ENCODE measurements at regions not wholly inside any gene's neighbourhood (a gene's known extent, or its start where the extent isn't known, plus 50 kb on each side); places are given as distances from the start of the nearest gene placed in this dataset.
"Not testable (repeated sequence)": the region's sequence is repeated elsewhere in the genome, so short reads cannot be mapped to it uniquely, and the experiment has no call there.

DNA sequence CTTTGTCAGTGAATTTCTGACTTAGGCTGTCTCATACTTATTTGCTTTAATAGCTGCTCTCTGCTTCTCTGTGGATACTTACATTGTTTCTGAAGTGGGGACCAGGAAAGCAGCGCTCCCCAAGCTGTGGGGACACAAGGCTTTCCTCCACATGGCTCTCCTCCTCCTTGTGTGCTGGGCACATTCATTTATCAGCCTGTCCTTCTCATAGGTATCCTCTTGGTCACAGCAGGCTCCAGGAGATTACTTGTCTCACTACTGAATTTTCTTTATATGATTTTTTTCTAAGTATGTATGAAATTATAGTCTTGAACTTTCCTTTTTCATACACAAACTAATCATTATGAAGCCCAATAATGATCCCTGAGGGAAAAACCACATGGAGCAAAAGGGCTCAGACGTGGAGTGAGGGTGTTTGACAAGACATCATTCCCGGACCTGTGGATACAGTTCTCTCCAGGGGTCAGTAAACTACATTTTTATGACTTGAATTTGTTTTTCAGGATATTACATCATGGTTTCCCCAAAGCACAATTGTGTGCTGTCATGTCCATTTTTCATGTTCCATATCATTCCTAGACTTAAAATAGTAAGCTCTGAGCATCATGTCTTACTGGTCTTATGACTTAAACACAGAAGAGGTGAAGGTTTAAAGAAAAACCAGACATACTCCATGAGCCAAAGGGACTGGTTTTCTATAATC, 234.5 kb downstream of the PCSK1 start:
- no peak for DNase-seq

DNA sequence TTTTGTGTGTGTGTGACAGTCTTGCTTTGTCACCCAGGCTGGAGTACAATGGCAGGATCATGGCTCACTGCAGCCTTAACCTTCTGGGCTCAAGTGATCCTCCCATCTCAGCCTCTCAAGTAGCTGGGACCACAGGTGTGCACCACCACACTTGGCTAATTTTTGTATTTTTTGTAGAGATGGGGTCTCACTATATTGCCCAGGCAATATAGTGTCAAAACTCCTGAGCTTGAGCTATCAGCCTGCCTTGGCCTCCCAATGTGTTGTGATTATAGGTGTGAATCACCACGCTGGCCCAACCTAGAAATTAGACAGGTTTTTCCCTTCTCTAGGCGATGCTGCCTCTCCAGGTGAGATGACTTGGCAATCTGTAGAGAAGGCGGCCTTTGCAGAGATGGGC, 235.3 kb downstream of the PCSK1 start:
- DNase-seq: not testable (repeated sequence)

DNA sequence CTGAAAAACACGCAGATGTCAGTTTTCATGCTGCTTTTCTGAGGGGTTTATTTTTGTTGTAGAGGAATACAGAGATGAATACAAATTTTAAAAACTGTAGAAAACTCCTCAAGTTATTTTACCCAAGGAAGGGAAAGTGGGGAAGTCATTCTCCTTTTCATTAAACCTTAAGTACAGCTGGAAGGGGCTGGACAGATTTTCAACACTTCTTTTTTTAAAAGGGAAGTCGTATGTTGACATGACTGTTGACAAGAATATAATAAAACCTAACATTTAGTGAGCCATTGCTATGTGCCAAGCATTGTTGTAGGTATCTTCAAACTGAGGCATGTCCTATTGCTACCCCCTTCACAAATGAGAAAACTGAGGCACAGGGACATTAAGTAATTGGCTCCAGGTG, 235.7 kb upstream of the ELL2 start:
- no peak for DNase-seq

DNA sequence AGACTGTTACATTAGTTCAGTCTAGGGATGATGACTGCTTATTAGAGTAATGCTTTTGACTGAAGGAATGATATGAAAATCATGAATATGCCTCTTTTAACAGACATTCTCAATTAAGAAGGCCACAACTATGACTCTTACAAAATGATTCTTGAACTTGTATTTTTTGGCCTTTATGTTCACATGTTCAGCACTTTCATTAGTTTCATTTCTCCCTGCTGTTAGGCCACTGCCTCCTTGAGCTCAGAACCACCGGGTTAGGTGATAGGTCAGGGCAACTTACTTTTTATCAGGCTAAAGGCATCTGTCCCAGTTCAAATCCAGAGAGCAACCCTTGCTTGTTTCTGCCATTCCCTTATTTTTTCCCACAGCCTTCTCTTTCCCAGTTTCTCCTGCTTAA, 235.2 kb upstream of the ELL2 start:
- DNase-seq: no peak

DNA sequence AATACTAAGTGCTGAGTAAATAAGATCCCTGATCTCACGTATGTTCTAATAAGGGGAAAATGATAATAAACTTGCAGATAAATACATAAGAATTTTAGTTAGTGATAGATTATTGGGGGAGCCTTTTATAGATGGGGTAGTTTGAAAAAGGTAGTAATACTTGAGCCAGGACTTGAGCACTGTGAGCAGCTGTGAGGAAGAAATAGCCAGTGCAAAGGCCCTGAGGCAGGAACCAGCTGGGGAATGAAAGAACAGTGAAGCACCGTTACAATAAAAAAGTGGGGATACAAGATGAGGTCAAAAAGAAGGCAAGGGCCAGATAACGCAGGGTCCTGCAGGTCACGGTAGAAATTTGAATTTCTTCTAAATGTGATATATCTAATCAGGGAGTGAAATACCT, 234.8 kb upstream of the ELL2 start:
- no peak for DNase-seq

DNA sequence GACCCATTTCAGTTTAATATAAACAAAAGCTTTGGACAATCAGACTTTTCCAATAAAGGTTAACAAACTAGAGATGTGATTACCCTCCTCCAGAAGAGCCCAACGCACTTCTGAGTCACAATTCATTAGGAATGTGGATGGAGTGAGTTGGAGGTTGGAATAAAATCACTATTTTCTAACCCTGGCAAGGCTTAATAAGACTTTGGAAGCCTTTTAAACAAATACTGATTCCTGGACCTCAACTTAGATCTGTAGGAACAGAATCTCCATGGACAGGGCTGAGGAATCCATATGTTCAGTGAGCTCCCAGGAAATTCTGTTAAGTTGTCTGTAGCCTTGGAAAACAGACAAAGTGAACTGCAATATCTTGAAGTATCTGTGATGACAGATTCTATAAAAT, 233.5 kb upstream of the ELL2 start:
- DNase-seq: no peak

DNA sequence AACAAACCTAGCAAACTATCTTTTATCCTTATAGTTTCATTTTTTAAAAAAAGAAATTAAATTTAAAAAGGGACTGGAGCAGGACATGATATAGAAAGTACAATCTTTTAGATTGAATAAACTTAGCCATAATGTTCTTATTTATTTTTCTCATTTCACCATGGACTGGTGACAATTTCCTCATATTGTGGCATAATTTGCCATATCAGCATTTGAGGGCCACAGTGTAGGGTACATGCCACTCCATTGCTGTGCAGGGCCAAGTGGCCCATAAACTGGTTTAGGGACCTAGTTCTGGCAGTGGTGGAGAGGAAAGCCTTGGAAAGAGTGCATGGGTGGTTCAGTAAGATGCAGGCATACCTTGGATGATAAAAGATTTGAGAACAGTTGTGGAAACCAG, 232.9 kb upstream of the ELL2 start:
- DNase-seq: no peak

DNA sequence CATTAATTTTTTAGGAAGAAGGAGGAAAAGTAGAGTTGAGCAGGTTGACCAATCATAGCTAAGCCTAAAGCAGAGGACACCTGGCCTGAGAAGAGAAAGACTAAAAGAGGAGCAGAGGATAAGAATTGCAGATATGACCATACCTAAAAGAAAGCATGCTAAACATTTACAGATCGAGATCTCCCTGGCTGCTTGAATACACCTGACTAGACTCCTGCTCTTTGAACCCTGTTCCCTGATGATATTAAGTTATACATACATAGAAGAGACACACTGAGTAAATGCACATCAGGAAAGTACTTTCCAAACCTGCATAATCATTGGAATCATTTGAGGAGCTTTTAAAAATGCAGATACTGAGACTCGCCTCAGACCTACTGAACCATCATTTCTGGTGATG, 232.3 kb upstream of the ELL2 start:
- no peak for DNase-seq

DNA sequence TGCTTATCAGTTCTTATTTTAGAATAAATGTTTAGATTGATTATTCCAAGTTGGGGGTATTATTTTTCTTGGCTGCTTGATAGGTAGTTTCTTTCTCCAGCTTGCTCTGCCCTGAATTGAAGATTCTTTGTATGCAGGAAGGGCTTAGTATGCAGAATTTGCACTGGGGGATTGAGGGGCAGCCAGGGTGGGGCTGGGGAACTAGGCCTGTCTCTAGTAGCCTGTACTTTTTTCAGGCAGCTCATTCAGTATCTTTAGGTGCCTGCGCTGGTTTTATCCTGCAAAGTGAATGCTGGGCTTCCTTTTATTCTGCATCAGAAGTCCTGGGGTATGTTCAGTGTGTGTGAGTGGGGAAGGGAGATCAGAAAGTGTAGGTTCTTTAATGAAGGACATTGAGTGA, 228.3 kb upstream of the ELL2 start:
- no peak for DNase-seq

DNA sequence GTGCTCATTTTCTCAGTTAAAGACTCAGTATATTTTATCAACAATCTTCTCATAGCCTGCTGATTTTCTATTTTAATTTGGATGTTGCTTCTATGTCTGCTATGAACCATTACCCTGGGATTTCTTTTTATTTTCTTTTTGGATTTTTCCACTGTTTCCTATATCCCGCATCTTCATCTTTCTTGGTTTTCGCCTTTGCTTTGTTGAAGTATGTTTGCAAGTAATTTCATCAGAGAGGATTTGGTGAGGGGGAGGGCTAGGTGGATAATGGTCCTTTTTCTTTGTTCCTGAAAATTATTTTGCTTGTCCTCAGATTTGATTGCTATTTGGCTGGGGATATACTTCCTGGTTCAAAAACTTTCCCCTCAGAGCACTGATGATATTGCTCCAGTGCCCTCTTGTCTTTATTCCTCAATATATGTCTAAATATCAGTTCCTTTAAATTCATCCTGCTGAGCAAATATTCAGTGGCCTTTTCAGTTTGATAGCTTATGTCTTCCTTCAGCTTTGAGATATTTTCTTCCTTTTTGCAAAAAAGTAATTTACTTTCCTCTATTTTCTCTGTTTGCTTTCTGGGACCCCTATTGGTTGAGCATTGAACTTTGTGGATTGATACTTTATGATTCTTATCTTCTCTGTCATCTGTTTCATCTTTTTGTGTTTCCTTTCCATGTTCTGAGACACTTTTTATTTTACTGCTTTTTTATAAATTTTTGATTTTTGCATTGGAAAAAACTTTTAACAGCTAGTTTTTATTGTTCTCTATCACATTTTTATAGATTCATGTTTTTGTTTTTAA, 227.6 kb upstream of the ELL2 start:
- DNase-seq: no peak

DNA sequence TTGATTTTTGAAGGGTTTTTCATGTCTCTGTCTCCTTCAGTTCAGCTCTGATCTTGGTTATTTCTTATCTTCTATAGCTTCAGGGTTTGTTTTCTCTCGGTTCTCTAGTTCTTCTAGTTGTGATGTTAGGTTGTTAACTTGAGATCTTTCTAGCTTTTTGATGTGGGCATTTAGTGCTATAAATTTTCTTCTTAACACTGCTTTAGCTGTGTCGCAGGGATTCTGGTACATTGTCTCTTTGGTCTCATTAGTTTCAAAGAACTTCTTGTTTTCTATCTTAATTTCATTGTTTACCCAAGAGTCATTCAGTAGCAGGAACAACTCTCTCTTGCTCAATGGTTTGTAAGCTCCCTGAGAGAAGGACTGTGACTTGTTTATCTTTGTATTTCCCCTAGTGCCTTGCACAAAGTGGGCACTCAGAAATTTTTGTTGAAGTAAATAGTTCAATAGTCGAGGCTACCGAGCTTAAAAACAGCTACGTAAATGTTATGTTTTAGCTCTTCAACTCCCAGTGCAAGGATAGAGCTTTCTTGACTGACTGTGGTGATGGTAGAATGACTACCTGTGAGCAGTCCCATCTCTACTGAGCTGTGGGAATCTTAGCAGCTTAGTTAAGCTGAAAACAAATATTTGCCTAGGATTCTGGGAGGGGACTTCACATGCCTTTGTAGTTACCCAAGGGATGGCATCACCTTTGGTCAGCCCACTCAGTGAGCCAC, 225.8 kb upstream of the ELL2 start:
- DNase-seq: no peak

DNA sequence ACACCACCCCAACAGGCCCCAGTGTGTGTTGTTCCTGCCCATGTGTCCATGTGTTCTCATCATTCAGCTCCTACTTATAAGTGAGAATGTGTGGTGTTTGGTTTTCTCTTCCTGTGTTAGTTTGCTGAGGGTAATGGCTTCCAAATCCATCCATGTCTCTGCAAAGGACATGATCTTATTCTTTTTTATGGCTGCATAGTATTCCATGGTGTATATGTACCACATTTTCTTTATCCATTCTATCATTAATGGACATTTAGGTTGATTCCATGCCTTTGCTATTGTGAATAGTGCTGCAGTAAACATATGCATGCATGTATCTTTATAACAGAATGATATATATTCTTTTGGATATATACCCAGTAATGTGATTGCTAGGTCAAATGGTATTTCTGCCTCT, 222.9 kb upstream of the ELL2 start:
- not testable (repeated sequence) for DNase-seq

DNA sequence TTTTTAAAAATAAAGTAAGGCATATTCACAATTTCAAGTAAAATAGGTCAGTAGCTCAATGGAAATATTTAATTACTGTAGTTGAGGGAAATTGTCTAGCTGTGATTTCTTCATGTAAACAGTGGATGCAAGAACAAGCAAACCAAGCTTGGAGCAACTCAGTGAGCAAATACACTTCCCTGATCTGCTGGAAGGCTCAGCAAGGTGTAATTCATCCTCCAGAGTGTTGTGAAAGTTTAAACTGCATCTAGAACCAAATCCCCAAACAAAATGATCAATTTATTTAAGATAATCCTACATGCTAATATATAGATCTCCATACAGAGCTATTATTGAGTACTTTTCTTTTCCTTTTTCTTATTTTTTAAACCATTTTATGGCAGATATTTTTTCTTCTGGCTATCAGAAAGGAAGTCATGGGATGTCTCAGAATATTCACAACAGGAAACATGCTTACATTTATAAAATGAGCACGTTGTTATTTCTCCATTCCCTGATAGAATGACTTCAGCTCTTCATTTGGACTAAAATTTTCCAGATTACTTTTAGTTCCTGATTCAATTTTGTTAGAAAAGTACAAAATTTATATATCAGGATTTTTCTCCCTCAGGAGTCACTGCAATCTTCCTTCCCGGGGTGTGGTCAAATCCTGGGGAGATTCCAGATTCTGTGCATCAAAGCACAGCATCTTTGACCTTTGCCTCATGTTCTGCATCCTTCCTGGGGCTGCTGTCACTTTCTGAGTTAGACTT, 219.2 kb upstream of the ELL2 start:
- DNase-seq: no peak

DNA sequence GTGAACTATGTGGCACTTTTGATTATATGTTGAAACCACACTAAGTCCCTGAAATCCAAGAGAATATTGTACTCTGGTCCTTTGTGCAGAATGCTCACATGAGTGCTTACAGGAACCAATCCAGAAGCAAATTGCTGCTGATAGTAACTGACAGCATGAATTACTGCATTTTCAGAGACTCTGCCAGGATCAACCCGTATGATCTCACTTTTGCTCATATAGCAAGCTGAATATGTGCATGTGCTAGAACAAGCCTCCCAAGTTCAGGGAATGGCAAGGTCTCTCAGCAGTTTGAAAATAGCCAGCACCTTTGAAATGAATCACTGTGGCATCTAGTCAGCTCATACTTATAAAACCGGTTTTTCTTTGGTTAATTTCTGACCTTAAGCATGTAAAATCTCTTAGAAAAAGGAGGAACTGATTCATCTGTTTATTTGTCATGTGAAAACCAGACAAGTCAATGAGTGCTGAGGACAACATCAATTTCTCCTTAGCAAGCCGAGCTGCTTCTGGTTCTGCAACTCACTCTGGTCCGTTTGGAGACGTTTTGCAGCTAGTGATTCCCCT, 215.7 kb upstream of the ELL2 start:
- no peak for DNase-seq

DNA sequence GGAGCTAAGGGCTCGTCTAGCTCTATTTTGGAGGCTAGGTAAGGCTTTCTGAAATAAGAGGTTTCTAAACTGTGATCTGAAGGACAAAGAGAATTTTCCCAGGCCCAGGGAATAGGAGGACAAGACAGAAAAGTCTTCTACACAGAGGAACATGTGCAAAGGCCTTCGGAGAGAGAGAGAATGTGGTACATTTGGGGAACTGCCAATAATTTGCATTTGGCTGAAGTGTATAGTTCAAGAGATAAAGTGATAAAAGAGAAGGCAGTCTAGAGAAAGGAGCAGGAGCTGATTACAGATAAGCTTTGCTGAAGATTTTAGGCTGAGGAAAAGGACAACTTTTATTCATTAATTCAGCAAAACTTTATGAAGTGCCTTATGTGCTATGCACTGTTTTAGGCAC, 214.4 kb upstream of the ELL2 start:
- DNase-seq: no peak

DNA sequence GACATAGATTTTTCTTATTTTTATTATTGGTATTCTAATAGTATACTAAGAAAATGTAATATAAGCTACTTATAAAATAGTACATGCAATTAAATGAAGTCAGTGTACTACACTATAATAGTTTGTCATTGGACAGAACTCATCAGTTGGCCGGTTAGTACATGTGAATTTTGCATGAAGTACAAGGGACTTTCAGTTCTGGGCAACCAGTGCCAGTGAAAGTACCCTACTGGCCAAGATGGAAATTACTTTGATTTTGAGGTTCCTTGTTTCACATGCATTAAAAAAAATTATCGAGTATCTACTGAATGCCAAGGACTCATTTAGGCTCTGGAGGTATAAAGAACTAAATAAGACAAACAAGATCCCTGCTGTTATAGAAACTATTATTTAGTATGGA, 213.4 kb upstream of the ELL2 start:
- DNase-seq: no peak

DNA sequence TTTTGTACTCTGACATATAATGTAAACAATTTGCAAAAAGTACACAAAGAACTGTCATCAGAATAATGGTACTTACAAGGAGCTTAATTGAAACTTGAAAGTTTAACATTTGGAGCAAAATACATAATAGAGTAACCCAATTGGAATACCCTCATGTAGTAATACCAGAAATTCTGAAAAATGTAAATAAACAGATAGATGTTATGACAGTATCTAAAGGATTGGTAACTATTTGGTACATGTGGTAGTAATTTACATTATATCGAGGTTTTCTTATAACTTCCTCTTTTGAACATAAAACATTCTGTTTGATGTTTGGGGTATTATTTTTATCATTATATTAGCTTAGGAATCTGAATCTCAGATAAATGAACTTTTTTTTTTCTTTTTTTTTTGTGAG, 211.7 kb upstream of the ELL2 start:
- no peak for DNase-seq

DNA sequence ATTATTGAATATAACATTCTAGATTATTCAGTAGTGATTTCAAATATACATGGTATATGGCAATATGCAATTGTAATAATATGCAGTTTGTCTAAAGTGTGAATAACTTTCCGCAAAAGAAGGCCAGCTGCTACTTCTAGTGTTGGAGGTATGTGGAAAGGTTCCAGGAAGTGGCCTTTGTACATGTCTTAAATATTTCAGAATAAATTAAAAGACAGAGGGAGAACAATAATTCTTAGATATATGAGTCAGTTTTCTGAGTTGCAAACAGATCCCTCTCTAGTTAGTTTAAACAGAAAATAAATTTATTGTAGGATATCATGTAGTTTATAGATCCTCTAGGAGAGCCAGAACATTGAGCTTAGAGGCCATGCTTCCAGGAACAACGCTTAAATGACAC, 210.8 kb upstream of the ELL2 start:
- DNase-seq: no peak

DNA sequence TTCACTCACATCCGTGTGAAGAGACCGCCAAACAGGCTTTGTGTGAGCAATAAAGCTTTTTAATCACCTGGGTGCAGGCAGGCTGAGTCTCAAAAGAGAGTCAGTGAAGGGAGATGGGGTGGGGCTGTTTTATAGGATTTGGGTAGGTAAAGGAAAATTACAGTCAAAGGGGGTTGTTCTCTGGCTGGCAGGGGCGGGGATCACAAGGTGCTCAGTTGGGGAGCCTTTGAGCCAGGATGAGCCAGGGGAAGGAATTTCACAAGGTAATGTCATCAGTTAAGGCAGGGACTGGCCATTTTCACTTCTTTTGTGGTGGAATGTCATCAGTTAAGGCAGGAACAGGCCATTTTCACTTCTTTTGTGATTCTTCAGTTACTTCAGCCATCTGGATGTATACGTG, 210.3 kb upstream of the ELL2 start:
- DNase-seq: not testable (repeated sequence)

DNA sequence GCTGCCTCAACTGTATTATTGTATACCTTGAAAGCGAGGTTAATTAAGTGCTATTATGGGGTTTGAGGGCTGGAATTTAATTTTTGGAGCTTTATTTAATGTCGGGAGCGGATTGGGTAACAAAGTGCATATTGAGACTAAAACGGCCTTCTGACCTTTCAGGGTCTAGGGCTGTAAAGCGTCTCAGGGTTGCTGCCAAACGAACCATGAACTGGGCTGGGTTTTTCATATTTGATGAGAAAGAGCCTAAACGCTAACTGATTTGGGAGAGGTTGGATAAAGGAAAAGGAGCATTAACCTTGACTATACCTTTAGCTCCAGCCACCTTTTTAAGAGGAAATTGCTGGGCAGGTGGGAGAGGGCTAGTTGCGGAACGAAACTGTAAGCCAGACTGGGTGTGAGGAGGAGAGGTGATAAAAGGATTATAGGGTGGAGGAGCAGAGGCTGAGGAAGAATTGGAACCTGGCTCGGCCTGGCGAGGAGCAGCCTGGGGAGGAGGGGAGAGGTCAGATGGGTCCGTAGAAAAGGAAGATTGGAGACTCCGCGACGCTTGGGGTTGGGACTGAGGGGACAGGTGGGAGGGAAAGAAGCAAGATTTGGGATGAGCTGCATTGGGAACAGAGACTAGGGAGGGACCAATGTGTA, 209.0 kb upstream of the ELL2 start:
- not testable (repeated sequence) for DNase-seq

DNA sequence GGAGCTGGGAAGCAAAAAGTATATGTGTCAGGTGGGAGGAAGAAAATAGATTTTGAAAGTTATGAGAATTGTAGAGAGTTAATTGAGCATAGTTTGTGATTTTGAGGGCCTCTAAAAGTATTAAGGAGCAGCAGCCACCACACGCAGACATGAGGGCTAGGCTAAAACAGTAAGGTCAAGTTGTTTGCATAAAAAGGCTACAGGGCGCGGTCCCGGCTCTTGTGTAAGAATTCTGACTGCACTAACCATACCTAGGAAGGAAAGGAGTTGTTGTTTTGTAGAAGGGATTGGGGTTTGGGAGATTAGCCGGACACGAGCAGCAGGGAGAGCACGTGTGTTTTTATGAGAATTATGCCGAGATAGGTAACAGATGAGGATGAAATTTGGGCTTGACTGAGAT, 207.2 kb upstream of the ELL2 start:
- not testable (repeated sequence) for DNase-seq

DNA sequence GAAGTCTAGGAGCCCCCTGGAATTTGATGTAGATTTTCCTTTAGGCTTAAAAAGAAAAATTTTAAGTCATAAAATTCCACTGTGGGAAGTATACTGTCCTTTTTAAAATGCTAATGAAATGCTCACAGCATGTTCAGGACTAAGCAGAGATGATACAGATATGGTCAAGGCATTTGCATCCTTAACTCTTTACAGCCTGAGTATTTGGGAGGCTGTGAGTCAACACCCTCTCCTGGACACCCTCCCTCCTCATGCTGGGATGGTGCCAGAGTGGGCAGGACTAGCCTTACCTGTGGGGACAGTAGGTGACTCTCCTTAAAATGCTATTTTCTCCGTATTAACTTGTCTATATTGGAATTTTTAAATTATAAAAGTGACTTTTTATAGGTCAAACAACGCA, 197.4 kb upstream of the ELL2 start:
- DNase-seq: no peak
